Upper lobe of left lung (tissue), 4 donors: ENCODE measurements at regions not wholly inside any gene's neighbourhood (a gene's known extent, or its start where the extent isn't known, plus 50 kb on each side); places are given as distances from the start of the nearest gene placed in this dataset.

Source experiments
- CTCF ChIP-seq, 6 experiments: fragments of 450-650 bp in 4 of 6; fragments of 200-600 bp in 2 of 6; sonication (generic) in 2 of 6; IDR thresholded peaks; one replicate each; pipeline ENCODE4 v1.5.1; 2016 to 2019; ENCODE audit warnings: antibody characterized with exemption in 6 of 6
- POLR2A ChIP-seq, 4 donors: fragments of 450-650 bp; IDR thresholded peaks; one replicate each; pipeline ENCODE4 v1.5.1; 2016 to 2017; ENCODE audit warnings: antibody characterized with exemption in 4 of 4, mild to moderate bottlenecking in 2 of 4
- POLR2AphosphoS5 ChIP-seq, 2 donors: sonication (generic); formaldehyde crosslinking; IDR thresholded peaks; one replicate each; pipeline ENCODE4 v1.5.1; 2017; ENCODE audit warnings: antibody characterized with exemption in 2 of 2

GRCh38 chr5:159560088-159560487 is 229.8 kb upstream of the IL12B start:
- TF ChIP-seq CTCF (IDR thresholded peaks at IDR 0.05) (no peak), POLR2AphosphoS5 (IDR thresholded peaks at IDR 0.05) (no peak), POLR2A (IDR thresholded peaks at IDR 0.05) (no peak)
